ENCODE measurements at regions not wholly inside any gene's neighbourhood (a gene's known extent, or its start where the extent isn't known, plus 50 kb on each side); places are given as distances from the start of the nearest gene placed in this dataset.

DNA sequence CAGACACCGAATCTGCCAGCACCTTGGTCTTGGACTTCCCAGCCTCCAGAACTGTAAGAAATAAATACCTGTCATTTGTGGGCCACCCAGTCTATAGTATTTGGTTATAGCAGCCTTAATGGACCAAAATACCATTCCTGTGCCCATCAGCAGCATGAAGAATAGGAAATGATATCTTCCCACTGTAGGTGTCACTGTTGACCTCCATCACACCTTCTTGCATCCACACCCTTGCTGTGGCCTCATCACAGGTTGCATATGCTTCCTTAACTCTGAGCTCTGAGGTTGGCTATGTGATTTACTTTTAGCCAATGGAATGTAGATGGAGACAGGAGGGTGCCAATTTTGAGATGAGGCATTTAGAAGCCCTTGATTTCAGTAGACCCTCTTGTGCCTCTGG lies 242.0 kb upstream of the TSHZ3 start:
- no peak overlapping the region for H3K56ac ChIP-seq (replicated peaks; ENCODE audit: insufficient read length, low read depth, low read length)

More for the DNA sequence above, 242.0 kb upstream of the TSHZ3 start:
- H3K36me3 ChIP-seq (ENCODE audit: control insufficient read depth in 2 of 4, insufficient read depth in 4 of 4, low read length in 3 of 4): no peaks in the 10 kb centered on the region
- ChIA-PET POLR2A (ENCODE audit: partially characterized antibody) (no interaction called here), CTCF (ENCODE audit: partially characterized antibody) (interaction anchor here (0.6 to 1.5 kb wide), 3 partner anchors 16 to 971 kb away, joined by 3 to 4 read pairs (median 3); no protein-coding TSS in a partner anchor)
- no peak overlapping the region for H3K23ac ChIP-seq (ENCODE audit: insufficient read length)
- WGBS, 2 experiments (ENCODE audit: extremely low coverage in 1 of 2, insufficient coverage in 1 of 2, insufficient read length in 1 of 2, insufficient replicate concordance in 2 of 2, low coverage in 1 of 2, low lambda C conversion rate in 2 of 2, missing lambda C conversion rate in 1 of 2): 78% methylated on average over 1 of the region's 1 CpG; no CpG with 5 or more reads in 1 of the 2 experiments
- no peak overlapping the region for H2BK20ac ChIP-seq (ENCODE audit: low read length)
- H3K27ac ChIP-seq (ENCODE audit: low read depth, low read length): no peak overlapping the region
- no peak overlapping the region for H3K14ac ChIP-seq (ENCODE audit: insufficient read length)
- no peak overlapping the region for H4K5ac ChIP-seq (ENCODE audit: insufficient read length, low read depth, low read length)
- H2BK5ac ChIP-seq (ENCODE audit: low read depth, low read length): no peak overlapping the region
- no peaks in the 10 kb centered on the region for H3K23me2 ChIP-seq (ENCODE audit: low read depth, low read length)
- no peaks in the 10 kb centered on the region for H3K79me1 ChIP-seq (ENCODE audit: low read depth, low read length)
- no peak overlapping the region for H3K4me2 ChIP-seq (ENCODE audit: insufficient read depth in 1 of 2, low read depth in 2 of 2, low read length in 2 of 2)
- 0 out of 7 replicates have a peak, but pooled peaks cover 0 to 3% (median 0%) of the 10 kb centered on the region in 4 experiments for H3K27me3 ChIP-seq (replicated peaks in 1 of 4; ENCODE audit: control insufficient read depth in 3 of 4, extremely low read depth in 1 of 4, insufficient read depth in 3 of 4, low read length in 3 of 4)
- no peak overlapping the region for H3K4me3 ChIP-seq (ENCODE audit: extremely low read depth in 1 of 4, insufficient read depth in 2 of 4, low read depth in 3 of 4, low read length in 4 of 4)
- H3K9me3 ChIP-seq (ENCODE audit: insufficient read depth in 2 of 2, low read depth in 1 of 2, low read length in 1 of 2): peaks cover 2 to 7% of the 10 kb centered on the region in 2 experiments; a peak in 2 of 4 replicates
- DNase-seq (ENCODE audit: low read depth in 1 of 2, low spot score in 2 of 2) (no peak), FAIRE-seq (no peak)
- no peak overlapping the region; the same call in 1 of the 2 replicates for H2BK12ac ChIP-seq (ENCODE audit: low read depth, low read length)
- H4K8ac ChIP-seq (ENCODE audit: extremely low read depth, insufficient read depth, low read length): no peak overlapping the region
- no peak overlapping the region for H3K9ac ChIP-seq (replicated peaks in 1 of 4; ENCODE audit: extremely low read depth in 1 of 4, low read depth in 3 of 4, low read length in 3 of 4)
- TF ChIP-seq RBBP5 (IDR thresholded peaks at IDR 0.05; ENCODE audit: borderline replicate concordance, low read depth, low read length): no peak
- TF ChIP-seq GABPA (IDR thresholded peaks at IDR 0.05; ENCODE audit: borderline replicate concordance, insufficient read depth, low read length): no peak
- TF ChIP-seq RAD21 (IDR thresholded peaks at IDR 0.05 in 1 of 2, conservative IDR thresholded peaks at IDR 0.05 in 1 of 2; ENCODE audit: low read depth in 2 of 2, low read length in 2 of 2): peak; percentile 16 to 27; a peak in 2 of 4 replicates
- H4K20me1 ChIP-seq (replicated peaks in 1 of 2; ENCODE audit: control insufficient read depth in 1 of 2, insufficient read depth in 2 of 2, low read length in 2 of 2): no peaks in the 10 kb centered on the region
- H2AK5ac ChIP-seq (ENCODE audit: low read depth, low read length): no peak overlapping the region
- H3K4ac ChIP-seq (replicated peaks; ENCODE audit: insufficient read length, low read depth, low read length): no peak overlapping the region
- no peak overlapping the region for H2BK120ac ChIP-seq (replicated peaks; ENCODE audit: low read depth, low read length)
- H2BK15ac ChIP-seq (ENCODE audit: low read length): no peak overlapping the region
- H4K91ac ChIP-seq (replicated peaks; ENCODE audit: insufficient read length, low read length): no peak overlapping the region
- H3K79me2 ChIP-seq (ENCODE audit: control insufficient read depth in 1 of 2, insufficient read depth in 2 of 2, low read length in 2 of 2): no peaks in the 10 kb centered on the region
- H3K18ac ChIP-seq (ENCODE audit: extremely low read depth, low read length): no peak overlapping the region
- no peak overlapping the region for H2AFZ ChIP-seq (ENCODE audit: low read length)
- H3K4me1 ChIP-seq (replicated peaks in 1 of 4; ENCODE audit: control insufficient read depth in 3 of 4, insufficient read depth in 4 of 4, low read length in 3 of 4): peaks cover 0 to 8% (median 5%) of the 10 kb centered on the region in 4 experiments; a peak in 5 of 7 replicates
